NCI-H1105 (cell line): ENCODE measurements at regions not wholly inside any gene's neighbourhood (a gene's known extent, or its start where the extent isn't known, plus 50 kb on each side); places are given as distances from the start of the nearest gene placed in this dataset.

Experiments used
- DNase-seq: peaks from one replicate; lab custom pipeline; 2025; lab: John Stamatoyannopoulos, UW

DNA sequence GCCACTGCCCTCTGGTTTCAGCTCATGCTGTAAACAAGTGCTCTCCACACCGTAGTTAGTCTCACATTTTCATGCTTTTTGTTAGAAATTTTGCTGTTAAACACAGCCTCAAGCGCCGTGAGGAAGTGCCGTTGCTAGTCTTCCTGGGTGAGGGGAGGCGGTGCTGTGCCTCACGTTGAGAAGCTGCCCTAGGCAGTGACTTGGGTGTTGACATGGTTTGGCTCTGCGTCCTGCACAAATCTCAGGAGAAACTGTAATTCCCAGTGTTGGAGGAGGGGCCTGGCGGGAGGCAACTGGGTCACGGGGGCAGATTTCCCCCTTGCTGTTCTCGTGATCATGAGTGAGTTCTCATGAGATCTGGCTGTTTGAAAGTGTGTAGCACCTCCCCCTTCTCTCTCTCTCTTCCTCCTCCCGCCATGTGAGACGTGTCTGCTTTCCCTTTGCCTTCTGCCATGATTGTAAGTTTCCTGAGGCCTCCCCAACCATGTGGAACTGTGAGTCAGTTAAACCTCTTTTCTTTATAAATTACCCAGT is 95.8 kb downstream of the ERMARD start:
- no peak for DNase-seq

DNA sequence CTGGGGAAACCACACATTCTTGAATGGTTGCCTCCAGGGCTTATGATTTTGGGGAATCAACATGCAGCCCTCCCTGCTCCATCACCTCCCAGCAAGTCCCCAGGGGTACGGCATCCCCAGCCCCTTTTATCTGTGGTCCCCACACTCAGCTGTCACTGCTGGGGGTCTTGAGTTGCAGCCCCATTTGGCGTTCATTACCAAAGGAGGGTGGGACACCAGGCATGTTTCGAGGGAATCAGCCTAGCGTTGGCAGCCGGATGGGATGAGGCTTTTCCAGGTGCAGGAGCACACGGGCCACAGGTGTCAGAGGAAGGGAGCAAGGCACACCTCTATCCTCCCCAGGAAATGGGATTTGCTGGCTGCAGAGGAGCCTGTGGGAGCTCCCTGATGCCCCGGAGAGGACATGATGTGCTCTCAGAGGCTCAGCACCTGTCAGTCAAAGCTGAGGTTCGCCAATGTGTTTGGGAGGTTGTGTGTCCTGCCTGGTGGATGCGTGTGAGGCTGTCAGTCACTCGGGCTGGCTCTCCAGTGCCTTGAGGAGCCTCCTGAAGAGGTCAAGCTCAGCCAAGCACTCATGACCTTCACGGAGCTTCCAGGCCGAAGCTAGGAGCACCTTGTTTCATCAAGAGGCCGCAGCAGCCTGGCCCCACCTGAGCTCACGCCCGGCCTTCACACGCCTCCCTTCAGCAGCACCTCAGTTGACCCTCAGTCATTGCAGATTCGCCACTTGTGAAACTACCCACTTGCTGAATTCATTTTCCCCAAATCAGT is 95.0 kb downstream of the ERMARD start:
- DNase-seq, result no peak

DNA sequence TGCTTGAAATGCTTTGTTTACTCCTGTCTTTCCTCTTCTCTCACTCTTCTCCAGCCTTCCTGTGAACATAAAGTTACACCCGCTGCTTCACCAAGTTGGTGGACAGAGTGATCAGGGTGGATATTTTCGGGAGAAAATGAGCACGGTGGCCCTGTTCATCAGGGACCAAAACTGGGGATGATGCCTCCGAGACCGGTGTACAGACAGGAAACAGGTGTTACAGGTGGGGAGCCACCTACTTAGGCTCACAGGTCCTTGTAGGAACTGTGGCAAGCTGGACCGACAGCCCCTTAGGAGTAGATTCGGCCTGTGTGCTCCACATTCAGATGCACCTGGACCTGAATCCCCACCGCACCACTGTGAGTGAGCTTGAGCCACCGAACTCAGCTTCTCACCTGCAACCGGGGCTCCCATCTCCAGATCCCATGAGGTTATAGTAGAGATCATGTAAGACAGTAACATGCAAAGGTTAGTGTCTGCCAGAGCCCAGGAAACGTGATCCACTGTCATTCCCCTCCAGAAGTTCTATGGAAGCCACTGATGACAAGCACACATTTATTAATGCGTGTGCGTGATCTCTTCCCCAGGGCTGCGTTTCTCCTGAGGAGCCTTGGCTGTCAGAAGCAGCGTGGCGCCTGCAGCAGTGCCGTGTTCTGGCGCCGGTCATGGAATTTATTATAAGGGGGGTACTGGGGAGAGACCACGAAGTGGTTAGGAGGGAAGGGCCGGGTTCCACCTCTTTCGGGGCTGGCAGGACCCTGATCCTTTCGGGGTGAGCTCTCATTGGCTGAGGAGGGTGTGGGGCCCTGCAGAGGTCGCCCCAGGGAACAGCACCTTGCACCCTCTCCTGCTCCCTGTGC is 94.2 kb downstream of the ERMARD start:
- no peak for DNase-seq

GRCh38 chr6:169844946-169845345 is 93.5 kb downstream of the ERMARD start:
- DNase-seq, result no peak

DNA sequence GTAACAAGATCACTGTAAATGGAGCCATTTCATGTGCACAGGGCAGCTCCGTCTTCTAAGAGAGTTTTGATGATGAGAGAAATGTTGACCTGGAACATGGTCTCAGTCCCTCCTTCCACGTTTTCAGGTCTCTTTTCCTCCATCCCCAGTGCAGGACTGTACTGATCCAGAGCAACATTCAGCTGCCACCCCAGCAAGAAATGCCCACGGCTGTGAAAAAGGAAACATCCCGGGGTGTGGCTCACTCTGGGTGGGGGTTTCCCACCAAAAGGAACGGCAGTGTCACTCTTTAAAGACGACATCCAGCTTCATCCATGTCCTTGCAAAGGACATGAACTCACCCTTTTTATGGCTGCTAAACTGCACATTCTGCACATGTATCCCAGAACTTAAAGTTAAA is 92.6 kb downstream of the ERMARD start:
- DNase-seq, result no peak

GRCh38 chr6:169843110-169843509 is 91.7 kb downstream of the ERMARD start:
- no peak for DNase-seq

GRCh38 chr6:169841907-169842606 is 90.6 kb downstream of the ERMARD start:
- no peak for DNase-seq

DNA sequence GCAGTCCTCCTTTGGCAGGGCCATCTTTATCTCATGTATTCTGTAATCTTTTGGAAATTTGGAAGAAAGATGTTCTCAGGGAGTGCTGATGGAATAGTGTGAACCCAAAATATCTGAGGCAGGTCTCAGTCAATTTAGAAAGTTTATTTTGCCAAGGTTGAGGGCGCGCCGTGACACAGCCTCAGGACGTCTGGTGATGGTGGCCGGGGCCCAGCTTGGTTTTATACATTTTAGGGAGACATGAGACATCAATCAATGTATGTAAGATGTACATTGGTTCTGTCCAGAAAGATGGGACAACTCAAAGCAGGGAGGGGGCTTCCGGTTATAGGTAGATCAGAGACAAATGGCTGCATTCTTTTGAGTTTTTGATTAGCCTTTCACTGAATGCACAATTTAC is 89.8 kb downstream of the ERMARD start:
- DNase-seq, result no peak

GRCh38 chr6:169839898-169840631 is 88.6 kb downstream of the ERMARD start:
- no peak for DNase-seq

DNA sequence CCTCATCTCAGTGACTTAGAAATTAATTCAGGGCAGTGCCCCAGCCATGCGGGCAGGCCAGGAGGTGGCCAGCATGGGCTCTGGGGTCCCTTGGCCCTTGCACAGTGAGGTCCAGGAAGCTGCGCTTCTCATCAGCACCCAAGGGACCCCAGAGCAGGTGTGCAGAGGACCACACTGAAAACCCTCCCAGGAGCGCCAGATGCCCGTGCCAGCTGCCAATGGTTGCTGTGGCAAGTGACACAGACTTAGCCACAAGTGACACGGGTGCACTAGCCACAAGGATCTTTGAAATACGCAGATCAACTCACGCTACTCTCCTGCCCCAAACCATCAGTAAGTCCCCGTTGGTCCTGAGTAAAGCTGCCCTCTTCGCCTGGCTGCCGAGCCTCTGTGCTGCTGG is 88.1 kb downstream of the ERMARD start:
- no peak for DNase-seq

DNA sequence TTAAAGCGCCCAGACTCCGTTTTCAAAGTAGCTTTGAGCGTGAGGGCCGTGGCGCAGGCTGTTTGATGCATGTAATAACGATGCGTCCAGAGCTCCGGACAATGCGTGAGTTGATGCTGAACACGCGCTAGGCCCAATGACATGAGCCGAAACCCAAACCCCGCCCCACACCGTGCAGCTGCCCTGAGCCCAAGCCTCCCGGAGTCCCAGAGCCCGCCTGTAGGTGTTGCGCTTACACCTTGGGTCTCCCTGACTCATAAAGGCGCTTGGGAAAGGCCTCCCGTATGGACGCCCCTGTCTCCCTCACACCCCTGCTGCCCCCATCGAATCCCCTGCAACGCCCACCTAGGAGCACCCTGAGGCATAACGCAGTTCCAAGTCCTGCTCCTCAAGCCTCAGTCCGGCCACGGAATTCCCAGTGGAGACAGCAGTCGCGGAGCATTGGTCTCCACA is 87.6 kb downstream of the ERMARD start:
- DNase-seq, result no peak

DNA sequence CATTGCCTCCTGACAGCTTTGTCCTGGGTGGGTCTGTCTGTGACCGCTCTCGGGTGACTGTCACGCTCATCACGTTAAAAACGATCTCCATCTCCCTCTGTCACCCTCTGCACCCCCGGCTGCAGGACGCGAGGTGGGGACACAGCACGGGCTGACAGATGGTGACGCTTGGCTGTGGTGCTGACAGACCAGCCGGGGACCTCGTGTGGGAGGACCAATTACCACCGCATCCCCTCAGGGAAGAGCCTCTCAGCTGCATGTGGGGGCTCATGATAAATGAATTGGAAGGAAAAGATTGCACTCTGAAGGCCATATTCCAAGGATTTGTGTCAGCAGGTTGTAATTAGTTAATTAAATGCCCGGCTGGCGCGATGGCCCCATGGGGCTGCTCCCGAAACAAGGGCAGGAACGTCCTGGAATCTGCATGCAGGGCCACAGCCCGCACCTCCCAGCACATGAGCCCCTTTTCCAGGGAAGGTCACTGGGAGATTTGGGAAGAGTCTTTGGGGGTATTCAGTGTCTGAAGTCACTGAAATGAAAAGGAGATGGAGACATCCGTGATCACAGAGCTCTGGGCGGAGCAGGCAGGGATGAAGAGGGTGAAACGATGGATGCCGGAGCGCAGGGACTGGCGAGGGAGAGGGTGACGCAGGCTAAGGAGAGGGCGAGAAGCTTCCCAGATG is 87.1 kb downstream of the ERMARD start:
- DNase-seq, result no peak

DNA sequence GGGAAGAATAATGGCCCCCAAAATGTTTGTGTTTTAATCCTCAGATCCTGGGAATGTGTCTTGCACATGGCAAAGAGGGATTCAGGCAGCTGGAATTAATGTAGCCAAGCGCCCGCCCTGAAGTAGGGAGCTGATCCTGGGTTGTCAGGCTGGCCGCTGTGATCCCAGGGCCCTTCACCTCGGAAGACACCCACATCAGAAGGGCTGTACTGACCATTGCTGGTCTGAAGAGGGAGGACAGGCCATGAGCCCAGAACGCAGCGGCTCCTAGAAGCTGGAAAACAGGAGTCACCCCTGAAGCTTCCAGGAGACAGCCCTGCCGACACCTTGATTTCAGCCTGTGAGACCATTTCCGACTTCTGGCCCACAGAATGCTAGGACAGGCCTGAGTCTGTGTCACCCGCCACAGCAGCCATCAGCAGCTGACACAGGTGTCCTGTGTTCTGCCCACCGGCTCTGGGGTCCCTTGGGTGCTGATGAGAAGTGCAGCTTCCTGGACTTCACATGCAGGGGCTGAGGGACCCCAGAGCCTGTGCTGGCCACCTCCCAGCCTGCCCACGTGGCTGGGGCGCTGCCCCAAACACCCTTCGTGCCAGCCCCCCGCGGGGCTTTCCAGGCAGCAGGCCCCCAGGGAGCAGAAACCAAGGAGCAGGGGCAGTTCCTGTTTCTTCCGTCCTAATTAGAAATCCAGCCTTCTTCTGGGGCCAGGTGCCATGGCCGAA is 86.3 kb downstream of the ERMARD start:
- DNase-seq, result no peak

GRCh38 chr6:169833258-169833794 is 81.9 kb downstream of the ERMARD start:
- DNase-seq, result no peak

DNA sequence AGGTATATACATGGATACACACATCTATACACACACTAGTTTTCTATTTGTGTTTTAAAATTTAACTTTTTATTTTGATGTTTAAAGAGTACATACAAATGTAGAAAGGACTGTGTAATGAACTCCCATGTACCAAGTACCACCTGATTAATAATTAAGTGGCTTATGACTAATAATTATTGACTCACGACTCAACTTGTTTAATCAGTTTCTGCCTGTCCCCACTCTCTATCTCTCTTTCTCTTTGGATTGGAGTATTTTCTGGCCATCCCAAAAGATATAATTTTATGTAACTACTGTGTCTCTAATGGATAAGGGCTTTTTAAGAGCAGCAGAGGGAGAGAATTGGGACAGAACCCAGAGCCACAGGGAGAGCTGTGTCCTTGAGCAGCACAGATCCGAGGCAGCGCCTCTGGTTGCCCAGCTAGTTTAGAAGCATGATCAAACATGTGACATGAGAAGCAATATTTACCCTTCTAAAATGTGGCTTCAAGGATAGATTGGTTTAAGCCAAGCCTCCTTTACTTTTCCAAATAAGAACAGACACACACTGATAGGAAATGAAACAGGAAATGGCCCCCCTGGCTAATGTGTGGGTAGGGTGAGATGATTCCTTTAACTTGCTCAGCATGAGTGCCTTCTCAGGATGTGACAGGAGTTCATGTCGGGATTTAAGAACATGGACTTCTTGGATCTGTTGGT is 81.0 kb downstream of the ERMARD start:
- DNase-seq, result no peak

GRCh38 chr6:169831450-169832246 is 80.2 kb downstream of the ERMARD start:
- peak; percentile 84 for DNase-seq
